Neural progenitor cell (in vitro differentiated cells): ENCODE measurements at regions not wholly inside any gene's neighbourhood (a gene's known extent, or its start where the extent isn't known, plus 50 kb on each side); places are given as distances from the start of the nearest gene placed in this dataset.

Source experiments
- DNase-seq: peaks from one replicate; pipeline ENCODE4 v3.0.0-alpha.2; 2016; ENCODE audit warnings: low spot score
- H2AFZ ChIP-seq: fragments of 200-600 bp; sonication (generic); replicated peaks from 2 replicates; pipeline ENCODE4 v1.6.1; 2016; ENCODE audit warnings: antibody characterized with exemption
- H3F3A ChIP-seq: fragments of 200-600 bp; sonication (generic); 2 replicates; pipeline ENCODE4 v1.6.1; 2016; ENCODE audit warnings: antibody characterized with exemption, low read depth
- H3K27ac ChIP-seq: fragments of 200-600 bp; sonication (generic); 2 replicates; pipeline ENCODE4 v1.5.1; 2016; ENCODE audit warnings: mild to moderate bottlenecking
- H3K27me3 ChIP-seq: fragments of 200-600 bp; sonication (generic); 2 replicates; pipeline ENCODE4 v1.6.1; 2016; ENCODE audit warnings: mild to moderate bottlenecking, moderate library complexity
- H3K36me3 ChIP-seq: fragments of 200-600 bp; sonication (generic); 2 replicates; pipeline ENCODE4 v1.5.1; 2016
- H3K4me1 ChIP-seq: fragments of 200-600 bp; sonication (generic); 2 replicates; pipeline ENCODE4 v1.6.1; 2016; ENCODE audit warnings: mixed run types
- H3K4me2 ChIP-seq: fragments of 200-600 bp; sonication (generic); 2 replicates; pipeline ENCODE4 v1.6.1; 2016
- H3K4me3 ChIP-seq: fragments of 200-600 bp; sonication (generic); 2 replicates; pipeline ENCODE4 v1.5.1; 2016
- H3K79me2 ChIP-seq: fragments of 200-600 bp; sonication (generic); 2 replicates; pipeline ENCODE4 v1.6.1; 2016; ENCODE audit warnings: low read depth
- H3K9ac ChIP-seq: fragments of 200-600 bp; sonication (generic); 2 replicates; pipeline ENCODE4 v1.6.1; 2016
- H3K9me3 ChIP-seq: fragments of 200-600 bp; sonication (generic); 2 replicates; pipeline ENCODE4 v1.5.1; 2016; ENCODE audit warnings: low read depth
- H4K20me1 ChIP-seq: fragments of 200-600 bp; sonication (generic); 2 replicates; pipeline ENCODE4 v1.6.1; 2016; ENCODE audit warnings: low read depth
- H3K27ac Mint-ChIP-seq: 3 replicates; pipeline ENCODE4 v1.8.0; 2021; ENCODE audit warnings: mixed read lengths
- H3K27me3 Mint-ChIP-seq: 2 replicates; pipeline ENCODE4 v1.8.0; 2022; ENCODE audit warnings: low read depth, mild to moderate bottlenecking, inconsistent platforms, moderate library complexity, mixed read lengths; ENCODE audit not compliant: insufficient read depth
- H3K36me3 Mint-ChIP-seq: 3 replicates; pipeline ENCODE4 v1.8.0; 2021; ENCODE audit warnings: mixed read lengths
- H3K4me1 Mint-ChIP-seq: 3 replicates; pipeline ENCODE4 v1.8.0; 2021; ENCODE audit warnings: mixed read lengths
- H3K4me3 Mint-ChIP-seq: 3 replicates; pipeline ENCODE4 v1.8.0; 2021; ENCODE audit warnings: mild to moderate bottlenecking, moderate library complexity, mixed read lengths
- H3K9me3 Mint-ChIP-seq: 3 replicates; pipeline ENCODE4 v1.8.0; 2020; ENCODE audit warnings: mixed read lengths
- CTCF ChIP-seq: fragments of 200-600 bp; sonication (generic); IDR thresholded peaks from 2 replicates; pipeline ENCODE4 v1.5.1; 2017; ENCODE audit warnings: antibody characterized with exemption, mild to moderate bottlenecking
- EZH2 ChIP-seq: fragments of 200-600 bp; sonication (generic); IDR thresholded peaks from 2 replicates; pipeline ENCODE4 v1.6.1; 2017; ENCODE audit warnings: antibody characterized with exemption, mild to moderate bottlenecking, moderate library complexity
- EZH2phosphoT487 ChIP-seq: fragments of 200-600 bp; sonication (generic); IDR thresholded peaks from 2 replicates; pipeline ENCODE4 v1.6.1; 2017; ENCODE audit warnings: antibody characterized with exemption

GRCh38 chr3:118057086-118057485 is 977.6 kb downstream of the IGSF11 start:
- no peak for DNase-seq
- no peaks in the 10 kb centered on the region for H4K20me1 ChIP-seq
- Mint-ChIP-seq H3K27me3 (no peaks in the 10 kb centered on the region), H3K36me3 (no peaks in the 10 kb centered on the region), H3K4me3 (no peak overlapping the region), H3K9me3 (no peaks in the 10 kb centered on the region), H3K27ac (no peak overlapping the region), H3K4me1 (no peaks in the 10 kb centered on the region)
- H2AFZ ChIP-seq, result no peak overlapping the region
- no peaks in the 10 kb centered on the region for H3K9me3 ChIP-seq
- H3K4me2 ChIP-seq, result no peak overlapping the region
- no peaks in the 10 kb centered on the region for H3K36me3 ChIP-seq
- no peaks in the 10 kb centered on the region for H3F3A ChIP-seq
- no peak overlapping the region for H3K27ac ChIP-seq
- H3K79me2 ChIP-seq, result no peaks in the 10 kb centered on the region
- H3K4me1 ChIP-seq, result no peaks in the 10 kb centered on the region
- TF ChIP-seq EZH2 (no peak), EZH2phosphoT487 (no peak), CTCF (no peak)
- no peak overlapping the region for H3K9ac ChIP-seq
- no peaks in the 10 kb centered on the region for H3K27me3 ChIP-seq
- H3K4me3 ChIP-seq, result no peak overlapping the region

- H3K4me1 ChIP-seq, result no peaks in the 10 kb centered on the region
- no peaks in the 10 kb centered on the region for H3K79me2 ChIP-seq
- no peaks in the 10 kb centered on the region for H3K27me3 Mint-ChIP-seq
- H3K4me3 ChIP-seq, result no peak overlapping the region
- no peaks in the 10 kb centered on the region for H3K36me3 ChIP-seq
- H3K4me1 Mint-ChIP-seq, result no peaks in the 10 kb centered on the region
- no peaks in the 10 kb centered on the region for H3K9me3 ChIP-seq
- H3K4me2 ChIP-seq, result no peak overlapping the region
- no peaks in the 10 kb centered on the region for H3F3A ChIP-seq
- no peak overlapping the region for H3K27ac Mint-ChIP-seq
- H3K9me3 Mint-ChIP-seq, result no peaks in the 10 kb centered on the region
- no peaks in the 10 kb centered on the region for H3K27me3 ChIP-seq
- no peak overlapping the region for H3K27ac ChIP-seq
- DNase-seq, result no peak
- no peak overlapping the region for H3K4me3 Mint-ChIP-seq
- no peak overlapping the region for H3K9ac ChIP-seq
- TF ChIP-seq EZH2 (no peak), EZH2phosphoT487 (no peak), CTCF (no peak)
- H3K36me3 Mint-ChIP-seq, result no peaks in the 10 kb centered on the region
- H4K20me1 ChIP-seq, result no peaks in the 10 kb centered on the region
- H2AFZ ChIP-seq, result no peak overlapping the region
Measured at GRCh38 chr3:118059096-118059495, 975.5 kb downstream of the IGSF11 start.

GRCh38 chr3:118067439-118067838 is 967.2 kb downstream of the IGSF11 start:
- H3K9me3 Mint-ChIP-seq, result no peaks in the 10 kb centered on the region
- H3K4me1 ChIP-seq, result no peaks in the 10 kb centered on the region
- H3K27ac Mint-ChIP-seq, result no peak overlapping the region
- no peaks in the 10 kb centered on the region for H3K36me3 Mint-ChIP-seq
- no peak overlapping the region for H3K4me3 ChIP-seq
- TF ChIP-seq EZH2phosphoT487 (no peak), CTCF (no peak), EZH2 (no peak)
- H3K27me3 Mint-ChIP-seq, result peaks cover 2% of the 10 kb centered on the region
- H3K4me1 Mint-ChIP-seq, result no peaks in the 10 kb centered on the region
- H3K36me3 ChIP-seq, result no peaks in the 10 kb centered on the region
- H3K9me3 ChIP-seq, result no peaks in the 10 kb centered on the region
- no peak overlapping the region for H2AFZ ChIP-seq
- no peaks in the 10 kb centered on the region for H3F3A ChIP-seq
- no peak overlapping the region for H3K27ac ChIP-seq
- no peaks in the 10 kb centered on the region for H3K27me3 ChIP-seq
- H4K20me1 ChIP-seq, result no peaks in the 10 kb centered on the region
- H3K4me2 ChIP-seq, result no peak overlapping the region
- DNase-seq, result no peak
- no peak overlapping the region for H3K9ac ChIP-seq
- no peak overlapping the region for H3K4me3 Mint-ChIP-seq
- no peaks in the 10 kb centered on the region for H3K79me2 ChIP-seq

GRCh38 chr3:118075873-118076272 is 958.8 kb downstream of the IGSF11 start:
- H3K4me1 ChIP-seq, result peaks cover 7% of the 10 kb centered on the region
- H3K9me3 ChIP-seq, result peaks cover 7% of the 10 kb centered on the region
- Mint-ChIP-seq H3K9me3 (peaks cover 9% of the 10 kb centered on the region), H3K27ac (no peak overlapping the region), H3K27me3 (no peaks in the 10 kb centered on the region), H3K36me3 (no peaks in the 10 kb centered on the region), H3K4me1 (peaks cover 2% of the 10 kb centered on the region), H3K4me3 (no peak overlapping the region)
- H3F3A ChIP-seq, result no peaks in the 10 kb centered on the region
- no peak overlapping the region for H3K4me2 ChIP-seq
- H3K27ac ChIP-seq, result no peak overlapping the region
- no peak overlapping the region for H3K4me3 ChIP-seq
- H3K27me3 ChIP-seq, result no peaks in the 10 kb centered on the region
- H4K20me1 ChIP-seq, result no peaks in the 10 kb centered on the region
- no peak overlapping the region for H3K9ac ChIP-seq
- peak overlapping the region; percentile 63 for H2AFZ ChIP-seq
- H3K36me3 ChIP-seq, result peaks cover 4% of the 10 kb centered on the region
- no peak for DNase-seq
- H3K79me2 ChIP-seq, result no peaks in the 10 kb centered on the region
- TF ChIP-seq EZH2 (no peak), EZH2phosphoT487 (no peak), CTCF (no peak)
